Endothelial cell (in vitro differentiated cells): ENCODE measurements at regions not wholly inside any gene's neighbourhood (a gene's known extent, or its start where the extent isn't known, plus 50 kb on each side); places are given as distances from the start of the nearest gene placed in this dataset.

ENCODE experiments used
- DNase-seq: peaks from one replicate; pipeline ENCODE4 v3.0.0; 2021; ENCODE audit warnings: low spot score
- H3K27ac Mint-ChIP-seq: one replicate; pipeline ENCODE4 v1.8.0; 2021; ENCODE audit warnings: mixed read lengths, inconsistent platforms; ENCODE audit not compliant: unreplicated experiment
- H3K27me3 Mint-ChIP-seq: one replicate; pipeline ENCODE4 v1.8.0; 2021; ENCODE audit warnings: mild to moderate bottlenecking, moderate library complexity, mixed read lengths, inconsistent platforms; ENCODE audit not compliant: unreplicated experiment
- H3K36me3 Mint-ChIP-seq: one replicate; pipeline ENCODE4 v1.8.0; 2021; ENCODE audit warnings: mild to moderate bottlenecking, low read depth, mixed read lengths, inconsistent platforms; ENCODE audit not compliant: unreplicated experiment
- H3K4me1 Mint-ChIP-seq: one replicate; pipeline ENCODE4 v1.8.0; 2021; ENCODE audit warnings: mild to moderate bottlenecking, mixed read lengths, inconsistent platforms; ENCODE audit not compliant: unreplicated experiment
- H3K4me3 Mint-ChIP-seq: one replicate; pipeline ENCODE4 v1.8.0; 2021; ENCODE audit warnings: mild to moderate bottlenecking, mixed read lengths, inconsistent platforms; ENCODE audit not compliant: unreplicated experiment
- H3K9me3 Mint-ChIP-seq: one replicate; pipeline ENCODE4 v1.8.0; 2021; ENCODE audit warnings: mixed read lengths, inconsistent platforms; ENCODE audit not compliant: unreplicated experiment
- CTCF ChIP-seq: fragments of 200-600 bp; sonication (generic); IDR thresholded peaks from one replicate; pipeline ENCODE4 v1.5.0; 2021; ENCODE audit warnings: antibody characterized with exemption; ENCODE audit not compliant: unreplicated experiment

- DNase-seq, result no peak
- no peaks in the 10 kb centered on the region for H3K9me3 Mint-ChIP-seq
- no peaks in the 10 kb centered on the region for H3K4me1 Mint-ChIP-seq
- peaks cover 6% of the 10 kb centered on the region for H3K27me3 Mint-ChIP-seq
- no peak for TF ChIP-seq CTCF
- H3K4me3 Mint-ChIP-seq, result no peak overlapping the region
- no peak overlapping the region for H3K27ac Mint-ChIP-seq
- no peaks in the 10 kb centered on the region for H3K36me3 Mint-ChIP-seq
These were observed 123.7 kb upstream of the RNF32 start for GRCh38 chr7:156516791-156517378.

- no peak overlapping the region for H3K27ac Mint-ChIP-seq
- no peak overlapping the region for H3K4me3 Mint-ChIP-seq
- H3K27me3 Mint-ChIP-seq, result peaks cover 6% of the 10 kb centered on the region
- DNase-seq, result no peak
- H3K9me3 Mint-ChIP-seq, result peaks cover 3% of the 10 kb centered on the region
- no peaks in the 10 kb centered on the region for H3K4me1 Mint-ChIP-seq
- H3K36me3 Mint-ChIP-seq, result no peaks in the 10 kb centered on the region
- no peak for TF ChIP-seq CTCF
These were observed 124.4 kb upstream of the RNF32 start for GRCh38 chr7:156515911-156516790.

GRCh38 chr7:156514851-156515250, 125.7 kb upstream of the RNF32 start:
- TF ChIP-seq CTCF, result no peak
- H3K27ac Mint-ChIP-seq, result no peak overlapping the region
- no peak overlapping the region for H3K4me3 Mint-ChIP-seq
- H3K9me3 Mint-ChIP-seq, result peaks cover 7% of the 10 kb centered on the region
- H3K27me3 Mint-ChIP-seq, result peaks cover 7% of the 10 kb centered on the region
- no peaks in the 10 kb centered on the region for H3K36me3 Mint-ChIP-seq
- no peak for DNase-seq
- H3K4me1 Mint-ChIP-seq, result no peaks in the 10 kb centered on the region

GRCh38 chr7:156511426-156511825, 129.1 kb upstream of the RNF32 start:
- DNase-seq, result no peak
- Mint-ChIP-seq H3K9me3 (peaks cover 7% of the 10 kb centered on the region), H3K27ac (no peak overlapping the region), H3K36me3 (no peaks in the 10 kb centered on the region), H3K4me3 (no peak overlapping the region), H3K4me1 (no peaks in the 10 kb centered on the region), H3K27me3 (peaks cover 4% of the 10 kb centered on the region)
- TF ChIP-seq CTCF, result no peak

GRCh38 chr7:156510966-156511365, 129.6 kb upstream of the RNF32 start:
- no peaks in the 10 kb centered on the region for H3K36me3 Mint-ChIP-seq
- no peak overlapping the region for H3K27ac Mint-ChIP-seq
- H3K9me3 Mint-ChIP-seq, result peaks cover 7% of the 10 kb centered on the region
- peaks cover 4% of the 10 kb centered on the region for H3K27me3 Mint-ChIP-seq
- no peaks in the 10 kb centered on the region for H3K4me1 Mint-ChIP-seq
- no peak overlapping the region for H3K4me3 Mint-ChIP-seq
- no peak for TF ChIP-seq CTCF
- DNase-seq, result no peak
